HCT116 (cell line): ENCODE measurements at regions not wholly inside any gene's neighbourhood (a gene's known extent, or its start where the extent isn't known, plus 50 kb on each side); places are given as distances from the start of the nearest gene placed in this dataset.

Source experiments
- ATAC-seq: fragments of 200-7000 bp; cut with Tn5 transposase; 2 replicates; pipeline ENCODE4 v1.9.1; 2020; ENCODE audit warnings: mild to moderate bottlenecking, moderate library complexity
- BruUV-seq: library from RNA; stranded (reverse); fragments of 400-500 nt; replicated peaks from 2 replicates; lab custom pipeline; 2021; lab: Mats Ljungman, UMichigan
- CTCF ChIA-PET: fragments of 300-600 bp; sonication (Branson Sonifier 250); formaldehyde crosslinking; loops from one replicate; lab custom pipeline; 2021; ENCODE audit warnings: antibody characterized with exemption; lab: Charles Lee
- POLR2A ChIA-PET: fragments of 300-600, 350-600 bp; sonication (Branson Sonifier 250); formaldehyde crosslinking; loops from one replicate; lab custom pipeline; 2021; ENCODE audit warnings: antibody characterized with exemption; lab: Charles Lee
- RAD21 ChIA-PET, 2 experiments: fragments of 300-600 bp; sonication (Branson Sonifier 250); formaldehyde crosslinking; loops; one replicate each; lab custom pipeline; 2023; ENCODE audit warnings: low total read pairs in 2 of 2; ENCODE audit not compliant: uncharacterized antibody in 2 of 2, unreplicated experiment in 2 of 2, low non-redundant PET in 1 of 2; lab: Charles Lee
- DNase-seq: peaks from one replicate; pipeline ENCODE4 v3.0.0-alpha.2; 2010; ENCODE audit warnings: low read depth, low spot score
- H2AFZ ChIP-seq: fragments of 200-600 bp; shearing (Covaris generic), sonication (generic); 2 replicates; pipeline ENCODE4 v1.6.1; 2017; ENCODE audit warnings: low read depth, mixed run types, mixed read lengths, antibody characterized with exemption, low read length; ENCODE audit not compliant: poor library complexity, severe bottlenecking
- H3K27ac ChIP-seq: 2 replicates; pipeline ENCODE4 v1.5.1; 2012; ENCODE audit warnings: low read depth, low read length
- H3K27me3 ChIP-seq: fragments of 200-600 bp; sonication (generic); 2 replicates; pipeline ENCODE4 v1.6.1; 2016; ENCODE audit warnings: mixed run types, low read length, mixed read lengths; ENCODE audit not compliant: insufficient read depth
- H3K36me3 ChIP-seq, 2 experiments: fragments of 200-500 bp in 1 of 2; fragments of 200-600 bp in 1 of 2; sonication (Bioruptor generic) in 1 of 2; sonication (generic) in 1 of 2; 2 replicates each; pipeline versions ENCODE4 v1.5.1 to v1.6.1; 2014 to 2016; ENCODE audit warnings: low read length in 2 of 2, inconsistent platforms in 1 of 2, mixed read lengths in 1 of 2, mixed run types in 1 of 2; ENCODE audit not compliant: insufficient read depth in 2 of 2, control insufficient read depth in 1 of 2
- H3K4me1 ChIP-seq, 2 experiments: fragments of 200-600 bp in 1 of 2; sonication (generic) in 1 of 2; 2 replicates each; pipeline versions ENCODE4 v1.5.1 to v1.6.1; 2012 to 2017; ENCODE audit warnings: low read length in 2 of 2, inconsistent platforms in 1 of 2, mild to moderate bottlenecking in 1 of 2, mixed read lengths in 1 of 2, mixed run types in 1 of 2, moderate library complexity in 1 of 2; ENCODE audit not compliant: insufficient read depth in 2 of 2, control insufficient read depth in 1 of 2
- H3K4me2 ChIP-seq: fragments of 200-600 bp; sonication (generic); 2 replicates; pipeline ENCODE4 v1.6.1; 2017; ENCODE audit warnings: mixed run types, low read length, mixed read lengths
- H3K4me3 ChIP-seq, 2 experiments: fragments of 200-600 bp in 1 of 2; sonication (generic) in 1 of 2; replicated peaks in 1 of 2; 2 replicates each; pipeline ENCODE4 v1.5.1; 2011 to 2016; ENCODE audit warnings: low read length in 2 of 2, control low read depth in 1 of 2, low read depth in 1 of 2, mild to moderate bottlenecking in 1 of 2, mixed read lengths in 1 of 2, mixed run types in 1 of 2
- H3K79me2 ChIP-seq: fragments of 200-600 bp; sonication (generic); 2 replicates; pipeline ENCODE4 v1.6.1; 2017; ENCODE audit warnings: mild to moderate bottlenecking, mixed run types, low read length, moderate library complexity, mixed read lengths; ENCODE audit not compliant: insufficient read depth
- H3K9ac ChIP-seq: fragments of 200-600 bp; sonication (generic); 2 replicates; pipeline ENCODE4 v1.6.1; 2016; ENCODE audit warnings: low read length, mixed read lengths
- H3K9me2 ChIP-seq: fragments of 200-600 bp; sonication (generic), shearing (Covaris generic); 2 replicates; pipeline ENCODE4 v1.6.1; 2017; ENCODE audit warnings: mixed run types, mild to moderate bottlenecking, moderate library complexity; ENCODE audit not compliant: insufficient read depth
- H3K9me3 ChIP-seq, 2 experiments: fragments of 200-500 bp in 1 of 2; fragments of 200-600 bp in 1 of 2; sonication (Bioruptor generic) in 1 of 2; sonication (generic) in 1 of 2; 2 replicates each; pipeline ENCODE4 v1.6.1; 2014 to 2017; ENCODE audit warnings: low read length in 2 of 2, mixed read lengths in 2 of 2, inconsistent platforms in 1 of 2, low read depth in 1 of 2, mild to moderate bottlenecking in 1 of 2, mixed run types in 1 of 2, moderate library complexity in 1 of 2; ENCODE audit not compliant: control insufficient read depth in 1 of 2, insufficient read depth in 1 of 2
- H4K20me1 ChIP-seq: fragments of 200-600 bp; sonication (generic), shearing (Covaris generic); 2 replicates; pipeline ENCODE4 v1.6.1; 2017; ENCODE audit warnings: mixed run types, mild to moderate bottlenecking, moderate library complexity; ENCODE audit not compliant: insufficient read depth
- CBX3 ChIP-seq: IDR thresholded peaks from 2 replicates; pipeline ENCODE4 v1.6.1; 2012; ENCODE audit warnings: low read depth
- ELF1 ChIP-seq: IDR thresholded peaks from 2 replicates; pipeline ENCODE4 v1.6.1; 2012; ENCODE audit warnings: low read depth, borderline replicate concordance
- EZH2 ChIP-seq: fragments of 200-600 bp; sonication (generic); IDR thresholded peaks from 2 replicates; pipeline ENCODE4 v1.6.1; 2017; ENCODE audit warnings: antibody characterized with exemption, mixed run types
- EZH2phosphoT487 ChIP-seq: fragments of 200-600 bp; IDR thresholded peaks from 2 replicates; pipeline ENCODE4 v1.6.1; 2018; ENCODE audit warnings: antibody characterized with exemption, borderline replicate concordance
- FOSL1 ChIP-seq: IDR thresholded peaks from 2 replicates; pipeline ENCODE4 v1.6.1; 2012; ENCODE audit warnings: low read depth
- POLR2AphosphoS5 ChIP-seq: IDR thresholded peaks from 2 replicates; pipeline ENCODE4 v1.6.1; 2011; ENCODE audit warnings: mild to moderate bottlenecking, low read depth, low read length, moderate library complexity
- RAD21 ChIP-seq: IDR thresholded peaks from 2 replicates; pipeline ENCODE4 v1.6.1; 2012; ENCODE audit warnings: low read depth, mild to moderate bottlenecking
- YY1 ChIP-seq: IDR thresholded peaks from 2 replicates; pipeline ENCODE4 v1.6.1; 2011; ENCODE audit warnings: low read length, low read depth, moderate library complexity, mild to moderate bottlenecking; ENCODE audit not compliant: insufficient replicate concordance; ENCODE audit errors: extremely low read depth
- ZFX ChIP-seq: fragments of 450-650 bp; IDR thresholded peaks from 2 replicates; pipeline ENCODE4 v1.6.1; 2017
- intact Hi-C: fragments of 100-400 bp; cut with micrococcal nuclease; formaldehyde crosslinking; loops from 2 replicates; pipeline ENCODE4 v1.10.0; 2022
- TF ChIP-seq, protein P1 (sequence below): IDR thresholded peaks from 2 replicates; pipeline ENCODE4 v1.6.1; 2012; ENCODE audit warnings: low read depth
- TF ChIP-seq, protein P2 (sequence below): IDR thresholded peaks from 2 replicates; pipeline ENCODE4 v1.6.1; 2011; ENCODE audit warnings: mild to moderate bottlenecking, low read length, moderate library complexity; ENCODE audit not compliant: insufficient replicate concordance; ENCODE audit errors: extremely low read depth
- TF ChIP-seq, protein P3 (sequence below), 3 experiments: fragments of 200-600 bp in 1 of 3; sonication (generic) in 1 of 3; IDR thresholded peaks in 2 of 3; conservative IDR thresholded peaks in 1 of 3; 2 replicates each; pipeline ENCODE4 v1.5.1; 2012 to 2017; ENCODE audit warnings: low read depth in 2 of 3, low read length in 2 of 3, antibody characterized with exemption in 1 of 3, borderline replicate concordance in 1 of 3, control low read depth in 1 of 3, mild to moderate bottlenecking in 1 of 3, mixed read lengths in 1 of 3, mixed run types in 1 of 3, moderate library complexity in 1 of 3; ENCODE audit not compliant: insufficient read depth in 1 of 3

DNA sequence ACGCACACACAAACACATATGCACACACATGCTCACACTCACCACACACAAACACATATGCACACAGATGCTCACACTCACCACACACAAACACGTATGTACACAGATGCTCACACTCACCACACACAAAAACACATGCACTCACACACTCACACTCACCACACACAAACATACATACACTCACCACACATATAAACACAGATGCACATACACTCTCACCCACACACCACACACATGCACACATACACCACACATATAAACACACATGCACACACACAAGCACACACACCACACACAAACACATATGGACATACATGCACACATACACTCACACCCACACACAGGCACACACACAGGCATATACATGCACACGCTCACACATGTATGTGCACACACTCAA lies 112.3 kb downstream of the ERMARD start (continued):
- no peak for TF ChIP-seq YY1

DNA sequence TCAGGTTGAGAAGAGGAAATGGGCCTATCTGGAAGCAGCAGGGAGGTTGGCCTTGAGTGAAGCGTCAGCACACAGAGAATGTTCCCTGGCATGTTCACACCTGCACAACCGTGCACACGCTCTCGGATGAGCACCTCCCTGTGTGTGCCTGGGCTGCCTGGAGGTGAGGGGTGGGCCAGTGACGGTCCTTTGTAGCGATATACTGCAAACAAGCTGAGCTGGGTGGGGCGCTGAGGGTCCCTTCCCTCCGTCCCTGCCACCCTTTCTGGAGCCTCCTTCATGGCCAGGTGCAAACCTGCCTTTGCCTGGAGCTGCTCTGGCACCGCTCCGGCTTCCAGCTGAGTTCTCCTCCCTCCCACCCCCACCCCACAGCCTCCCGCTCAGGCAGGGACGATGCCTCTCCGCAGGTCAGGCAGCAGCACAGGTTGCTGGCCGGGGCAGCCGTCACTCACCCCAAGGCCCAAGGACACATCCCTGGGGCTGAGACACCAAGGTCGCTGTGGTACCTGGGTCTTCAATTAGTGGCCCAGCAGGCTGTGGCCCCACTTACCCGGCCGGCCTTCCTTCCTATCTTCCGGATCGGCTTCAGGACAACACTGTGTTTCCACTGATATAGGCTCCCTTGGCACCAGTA lies 111.6 kb downstream of the ERMARD start:
- ChIA-PET RAD21 (no interaction called here), POLR2A (no interaction called here), CTCF (no interaction called here)
- Histone ChIP-seq H3K36me3 (no peaks in the 10 kb centered on the region), H3K4me3 (no peak overlapping the region), H3K9me3 (no peaks in the 10 kb centered on the region; a peak in 1 of 4 replicates), H3K4me2 (no peak overlapping the region), H3K4me1 (no peaks in the 10 kb centered on the region), H3K79me2 (no peaks in the 10 kb centered on the region), H3K27ac (no peak overlapping the region), H3K9me2 (no peaks in the 10 kb centered on the region), H4K20me1 (no peaks in the 10 kb centered on the region), H3K9ac (no peak overlapping the region), H3K27me3 (no peaks in the 10 kb centered on the region), H2AFZ (no peak overlapping the region)
- ATAC-seq: no peak
- no TSS peak for BruUV-seq
- DNase-seq: no peak
- TF ChIP-seq EZH2phosphoT487 (no peak), POLR2AphosphoS5 (no peak), RAD21 (no peak), CBX3 (no peak), ZFX (no peak), EZH2 (no peak), YY1 (no peak), ELF1 (no peak), FOSL1 (no peak)
- TF ChIP-seq, protein P1, sequence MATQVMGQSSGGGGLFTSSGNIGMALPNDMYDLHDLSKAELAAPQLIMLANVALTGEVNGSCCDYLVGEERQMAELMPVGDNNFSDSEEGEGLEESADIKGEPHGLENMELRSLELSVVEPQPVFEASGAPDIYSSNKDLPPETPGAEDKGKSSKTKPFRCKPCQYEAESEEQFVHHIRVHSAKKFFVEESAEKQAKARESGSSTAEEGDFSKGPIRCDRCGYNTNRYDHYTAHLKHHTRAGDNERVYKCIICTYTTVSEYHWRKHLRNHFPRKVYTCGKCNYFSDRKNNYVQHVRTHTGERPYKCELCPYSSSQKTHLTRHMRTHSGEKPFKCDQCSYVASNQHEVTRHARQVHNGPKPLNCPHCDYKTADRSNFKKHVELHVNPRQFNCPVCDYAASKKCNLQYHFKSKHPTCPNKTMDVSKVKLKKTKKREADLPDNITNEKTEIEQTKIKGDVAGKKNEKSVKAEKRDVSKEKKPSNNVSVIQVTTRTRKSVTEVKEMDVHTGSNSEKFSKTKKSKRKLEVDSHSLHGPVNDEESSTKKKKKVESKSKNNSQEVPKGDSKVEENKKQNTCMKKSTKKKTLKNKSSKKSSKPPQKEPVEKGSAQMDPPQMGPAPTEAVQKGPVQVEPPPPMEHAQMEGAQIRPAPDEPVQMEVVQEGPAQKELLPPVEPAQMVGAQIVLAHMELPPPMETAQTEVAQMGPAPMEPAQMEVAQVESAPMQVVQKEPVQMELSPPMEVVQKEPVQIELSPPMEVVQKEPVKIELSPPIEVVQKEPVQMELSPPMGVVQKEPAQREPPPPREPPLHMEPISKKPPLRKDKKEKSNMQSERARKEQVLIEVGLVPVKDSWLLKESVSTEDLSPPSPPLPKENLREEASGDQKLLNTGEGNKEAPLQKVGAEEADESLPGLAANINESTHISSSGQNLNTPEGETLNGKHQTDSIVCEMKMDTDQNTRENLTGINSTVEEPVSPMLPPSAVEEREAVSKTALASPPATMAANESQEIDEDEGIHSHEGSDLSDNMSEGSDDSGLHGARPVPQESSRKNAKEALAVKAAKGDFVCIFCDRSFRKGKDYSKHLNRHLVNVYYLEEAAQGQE: no peak
- TF ChIP-seq, protein P2, sequence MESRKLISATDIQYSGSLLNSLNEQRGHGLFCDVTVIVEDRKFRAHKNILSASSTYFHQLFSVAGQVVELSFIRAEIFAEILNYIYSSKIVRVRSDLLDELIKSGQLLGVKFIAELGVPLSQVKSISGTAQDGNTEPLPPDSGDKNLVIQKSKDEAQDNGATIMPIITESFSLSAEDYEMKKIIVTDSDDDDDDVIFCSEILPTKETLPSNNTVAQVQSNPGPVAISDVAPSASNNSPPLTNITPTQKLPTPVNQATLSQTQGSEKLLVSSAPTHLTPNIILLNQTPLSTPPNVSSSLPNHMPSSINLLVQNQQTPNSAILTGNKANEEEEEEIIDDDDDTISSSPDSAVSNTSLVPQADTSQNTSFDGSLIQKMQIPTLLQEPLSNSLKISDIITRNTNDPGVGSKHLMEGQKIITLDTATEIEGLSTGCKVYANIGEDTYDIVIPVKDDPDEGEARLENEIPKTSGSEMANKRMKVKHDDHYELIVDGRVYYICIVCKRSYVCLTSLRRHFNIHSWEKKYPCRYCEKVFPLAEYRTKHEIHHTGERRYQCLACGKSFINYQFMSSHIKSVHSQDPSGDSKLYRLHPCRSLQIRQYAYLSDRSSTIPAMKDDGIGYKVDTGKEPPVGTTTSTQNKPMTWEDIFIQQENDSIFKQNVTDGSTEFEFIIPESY: no peak
- TF ChIP-seq, protein P3, sequence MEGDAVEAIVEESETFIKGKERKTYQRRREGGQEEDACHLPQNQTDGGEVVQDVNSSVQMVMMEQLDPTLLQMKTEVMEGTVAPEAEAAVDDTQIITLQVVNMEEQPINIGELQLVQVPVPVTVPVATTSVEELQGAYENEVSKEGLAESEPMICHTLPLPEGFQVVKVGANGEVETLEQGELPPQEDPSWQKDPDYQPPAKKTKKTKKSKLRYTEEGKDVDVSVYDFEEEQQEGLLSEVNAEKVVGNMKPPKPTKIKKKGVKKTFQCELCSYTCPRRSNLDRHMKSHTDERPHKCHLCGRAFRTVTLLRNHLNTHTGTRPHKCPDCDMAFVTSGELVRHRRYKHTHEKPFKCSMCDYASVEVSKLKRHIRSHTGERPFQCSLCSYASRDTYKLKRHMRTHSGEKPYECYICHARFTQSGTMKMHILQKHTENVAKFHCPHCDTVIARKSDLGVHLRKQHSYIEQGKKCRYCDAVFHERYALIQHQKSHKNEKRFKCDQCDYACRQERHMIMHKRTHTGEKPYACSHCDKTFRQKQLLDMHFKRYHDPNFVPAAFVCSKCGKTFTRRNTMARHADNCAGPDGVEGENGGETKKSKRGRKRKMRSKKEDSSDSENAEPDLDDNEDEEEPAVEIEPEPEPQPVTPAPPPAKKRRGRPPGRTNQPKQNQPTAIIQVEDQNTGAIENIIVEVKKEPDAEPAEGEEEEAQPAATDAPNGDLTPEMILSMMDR (IDR thresholded peaks at IDR 0.05 in 2 of 3, conservative IDR thresholded peaks at IDR 0.05 in 1 of 3; ENCODE audit: borderline replicate concordance in 1 of 3, insufficient read depth in 1 of 3, low read depth in 2 of 3, low read length in 2 of 3): no peak
- intact Hi-C loops: no loop called here
